HG03135 (cell line): ENCODE measurements at regions not wholly inside any gene's neighbourhood (a gene's known extent, or its start where the extent isn't known, plus 50 kb on each side); places are given as distances from the start of the nearest gene placed in this dataset.

Experiments
- ATAC-seq: cut with Tn5 transposase; IDR thresholded peaks from one replicate; pipeline ENCODE4 v1.9.1; 2021; ENCODE audit warnings: mild to moderate bottlenecking, moderate library complexity; ENCODE audit not compliant: unreplicated experiment

- no peak for ATAC-seq
Measured at GRCh38 chr16:79912592-79913310, 312.2 kb upstream of the MAF start.

- no peak for ATAC-seq
Measured at GRCh38 chr16:79911660-79912059, 311.1 kb upstream of the MAF start.

GRCh38 chr16:79909571-79909970, 309.0 kb upstream of the MAF start:
- no peak for ATAC-seq

GRCh38 chr16:79903471-79903870, 302.9 kb upstream of the MAF start:
- ATAC-seq = no peak

- no peak for ATAC-seq
Measured at GRCh38 chr16:79902351-79902750, 301.8 kb upstream of the MAF start.

- no peak for ATAC-seq
Measured at GRCh38 chr16:79901522-79901921, 301.0 kb upstream of the MAF start.

- no peak for ATAC-seq
Measured at GRCh38 chr16:79899716-79900115, 299.2 kb upstream of the MAF start.

GRCh38 chr16:79899316-79899715, 298.8 kb upstream of the MAF start:
- ATAC-seq = no peak

- no peak for ATAC-seq
Measured at GRCh38 chr16:79898703-79899102, 298.2 kb upstream of the MAF start.

GRCh38 chr16:79897453-79898146, 297.1 kb upstream of the MAF start:
- ATAC-seq = no peak

GRCh38 chr16:79897104-79897452, 296.5 kb upstream of the MAF start:
- ATAC-seq = no peak

GRCh38 chr16:79895917-79896203, 295.3 kb upstream of the MAF start:
- ATAC-seq = no peak

GRCh38 chr16:79895053-79895916, 294.7 kb upstream of the MAF start:
- no peak for ATAC-seq

- ATAC-seq = no peak
Measured at GRCh38 chr16:79893445-79893844, 292.9 kb upstream of the MAF start.

- no peak for ATAC-seq
Measured at GRCh38 chr16:79892278-79892677, 291.7 kb upstream of the MAF start.

GRCh38 chr16:79891458-79891857, 290.9 kb upstream of the MAF start:
- ATAC-seq = no peak

GRCh38 chr16:79887541-79888540, 287.3 kb upstream of the MAF start:
- no peak for ATAC-seq

- ATAC-seq = no peak
Measured at GRCh38 chr16:79885320-79885719, 284.8 kb upstream of the MAF start.

GRCh38 chr16:79883494-79883893, 283.0 kb upstream of the MAF start:
- no peak for ATAC-seq

GRCh38 chr16:79882340-79883005, 281.9 kb upstream of the MAF start:
- no peak for ATAC-seq
